H1 (cell line): ENCODE measurements at regions not wholly inside any gene's neighbourhood (a gene's known extent, or its start where the extent isn't known, plus 50 kb on each side); places are given as distances from the start of the nearest gene placed in this dataset.

ENCODE experiments used
- CTCF ChIA-PET: fragments of 300-600 bp; sonication (Branson Sonifier 250); formaldehyde crosslinking; loops from one replicate; lab custom pipeline; 2021; ENCODE audit not compliant: partially characterized antibody; lab: Charles Lee
- POLR2A ChIA-PET: fragments of 300-600 bp; sonication (Branson Sonifier 250); formaldehyde crosslinking; loops from one replicate; lab custom pipeline; 2021; ENCODE audit warnings: inconsistent platforms; ENCODE audit not compliant: partially characterized antibody; lab: Charles Lee
- DNase-seq, 2 experiments: peaks; one replicate each; pipeline versions ENCODE4 v3.0.0 to v3.0.0-alpha.2; 2010 to 2022; ENCODE audit warnings: low spot score in 2 of 2, low read depth in 1 of 2, mixed read lengths in 1 of 2
- FAIRE-seq: peaks from 2 replicates; lab custom pipeline; 2011; peaks lifted over from hg19 to GRCh38; lab: Jason Lieb, UNC
- H2AFZ ChIP-seq: 2 replicates; pipeline ENCODE4 v1.8.1; 2012; ENCODE audit warnings: low read length, inconsistent platforms
- H2AK5ac ChIP-seq: 2 replicates; pipeline ENCODE4 v1.6.1; 2013; ENCODE audit warnings: low read depth, low read length
- H2BK120ac ChIP-seq: replicated peaks from 2 replicates; pipeline ENCODE3; 2013; ENCODE audit warnings: low read depth, low read length, inconsistent platforms
- H2BK12ac ChIP-seq: 2 replicates; pipeline ENCODE4 v1.6.1; 2013; ENCODE audit warnings: low read depth, low read length
- H2BK15ac ChIP-seq: 2 replicates; pipeline ENCODE4 v1.6.1; 2013; ENCODE audit warnings: low read length
- H2BK20ac ChIP-seq: 2 replicates; pipeline ENCODE4 v1.6.1; 2013; ENCODE audit warnings: low read length
- H2BK5ac ChIP-seq: 2 replicates; pipeline ENCODE4 v1.6.1; 2013; ENCODE audit warnings: low read depth, low read length
- H3K14ac ChIP-seq: 2 replicates; pipeline ENCODE4 v1.6.1; 2013; ENCODE audit warnings: inconsistent platforms; ENCODE audit not compliant: insufficient read length
- H3K18ac ChIP-seq: 2 replicates; pipeline ENCODE4 v1.6.1; 2013; ENCODE audit warnings: low read length; ENCODE audit errors: extremely low read depth
- H3K23ac ChIP-seq: 2 replicates; pipeline ENCODE4 v1.6.1; 2013; ENCODE audit warnings: inconsistent platforms; ENCODE audit not compliant: insufficient read length
- H3K23me2 ChIP-seq: 2 replicates; pipeline ENCODE4 v1.6.1; 2013; ENCODE audit warnings: low read depth, low read length
- H3K27ac ChIP-seq: 2 replicates; pipeline ENCODE4 v1.6.1; 2011; ENCODE audit warnings: low read depth, low read length, inconsistent platforms
- H3K27me3 ChIP-seq, 4 experiments: replicated peaks in 1 of 4; 1 replicate in 1 of 4; 2 replicates in 3 of 4; pipeline versions ENCODE4 v1.6.1 to v1.8.1; 2011 to 2013; ENCODE audit warnings: low read length in 3 of 4, mild to moderate bottlenecking in 3 of 4, inconsistent platforms in 2 of 4, mixed read lengths in 2 of 4, moderate library complexity in 1 of 4; ENCODE audit not compliant: control insufficient read depth in 3 of 4, insufficient read depth in 3 of 4; ENCODE audit errors: extremely low read depth in 1 of 4
- H3K36me3 ChIP-seq, 4 experiments: 2 replicates each; pipeline versions ENCODE4 v1.6.1 to v1.8.1; 2011 to 2013; ENCODE audit warnings: mild to moderate bottlenecking in 4 of 4, low read length in 3 of 4, moderate library complexity in 2 of 4, control low read depth in 1 of 4, inconsistent platforms in 1 of 4; ENCODE audit not compliant: insufficient read depth in 4 of 4, control insufficient read depth in 2 of 4
- H3K4ac ChIP-seq: replicated peaks from 2 replicates; pipeline ENCODE3; 2013; ENCODE audit warnings: low read length, low read depth, mixed read lengths, inconsistent platforms; ENCODE audit not compliant: insufficient read length
- H3K4me1 ChIP-seq, 4 experiments: replicated peaks in 1 of 4; 1 replicate in 1 of 4; 2 replicates in 3 of 4; pipeline versions ENCODE4 v1.6.1 to v1.8.1; 2011 to 2013; ENCODE audit warnings: low read length in 3 of 4, inconsistent platforms in 2 of 4, mixed read lengths in 1 of 4; ENCODE audit not compliant: insufficient read depth in 4 of 4, control insufficient read depth in 3 of 4
- H3K4me2 ChIP-seq, 2 experiments: 2 replicates each; pipeline versions ENCODE4 v1.6.1 to v1.8.1; 2011 to 2013; ENCODE audit warnings: low read depth in 2 of 2, low read length in 2 of 2, control low read depth in 1 of 2, inconsistent platforms in 1 of 2, mild to moderate bottlenecking in 1 of 2; ENCODE audit not compliant: insufficient read depth in 1 of 2
- H3K4me3 ChIP-seq, 4 experiments: fragments of 200-600, 300-600 bp in 1 of 4; sonication (generic), shearing (Covaris generic), sonication (Bioruptor Twin) in 1 of 4; 2 replicates each; pipeline versions ENCODE4 v1.5.1 to v1.8.1; 2011 to 2016; ENCODE audit warnings: low read length in 4 of 4, low read depth in 3 of 4, control low read depth in 2 of 4, inconsistent platforms in 2 of 4, mild to moderate bottlenecking in 2 of 4, mixed read lengths in 1 of 4, moderate library complexity in 1 of 4; ENCODE audit not compliant: insufficient read depth in 2 of 4; ENCODE audit errors: extremely low read depth in 1 of 4
- H3K56ac ChIP-seq: replicated peaks from 2 replicates; pipeline ENCODE3; 2013; ENCODE audit warnings: low read depth, mild to moderate bottlenecking, mixed read lengths, low read length, inconsistent platforms; ENCODE audit not compliant: insufficient read length
- H3K79me1 ChIP-seq: 2 replicates; pipeline ENCODE4 v1.6.1; 2013; ENCODE audit warnings: low read depth, low read length, control low read depth
- H3K79me2 ChIP-seq, 2 experiments: 2 replicates each; pipeline versions ENCODE4 v1.6.1 to v1.8.1; 2012 to 2013; ENCODE audit warnings: low read length in 2 of 2, mild to moderate bottlenecking in 2 of 2, inconsistent platforms in 1 of 2; ENCODE audit not compliant: insufficient read depth in 2 of 2, control insufficient read depth in 1 of 2
- H3K9ac ChIP-seq, 4 experiments: replicated peaks in 1 of 4; 1 replicate in 1 of 4; 2 replicates in 3 of 4; pipeline versions ENCODE4 v1.6.1 to v1.8.1; 2011 to 2013; ENCODE audit warnings: low read depth in 3 of 4, low read length in 3 of 4, control low read depth in 2 of 4, mild to moderate bottlenecking in 2 of 4, moderate library complexity in 2 of 4, inconsistent platforms in 1 of 4; ENCODE audit errors: extremely low read depth in 1 of 4
- H3K9me3 ChIP-seq, 2 experiments: 2 replicates each; pipeline versions ENCODE4 v1.6.1 to v1.8.1; 2012 to 2013; ENCODE audit warnings: mild to moderate bottlenecking in 2 of 2, moderate library complexity in 2 of 2, control low read depth in 1 of 2, inconsistent platforms in 1 of 2, low read depth in 1 of 2, low read length in 1 of 2, mixed read lengths in 1 of 2; ENCODE audit not compliant: insufficient read depth in 2 of 2
- H4K20me1 ChIP-seq, 2 experiments: replicated peaks in 1 of 2; 2 replicates each; pipeline versions ENCODE3 to v1.8.1; 2011 to 2013; ENCODE audit warnings: inconsistent platforms in 2 of 2, low read length in 2 of 2, mild to moderate bottlenecking in 1 of 2; ENCODE audit not compliant: insufficient read depth in 2 of 2, control insufficient read depth in 1 of 2
- H4K5ac ChIP-seq: 2 replicates; pipeline ENCODE4 v1.6.1; 2013; ENCODE audit warnings: low read length, low read depth, mixed read lengths, inconsistent platforms; ENCODE audit not compliant: insufficient read length
- H4K8ac ChIP-seq: 2 replicates; pipeline ENCODE4 v1.8.0; 2013; ENCODE audit warnings: mild to moderate bottlenecking, moderate library complexity, low read length, inconsistent platforms; ENCODE audit not compliant: insufficient read depth; ENCODE audit errors: extremely low read depth
- H4K91ac ChIP-seq: replicated peaks from 2 replicates; pipeline ENCODE3; 2013; ENCODE audit warnings: low read length, mixed read lengths, inconsistent platforms; ENCODE audit not compliant: insufficient read length
- ASH2L ChIP-seq: fragments of 200-600, 300-600 bp; sonication (generic); IDR thresholded peaks from one replicate; pipeline ENCODE4 v1.7.1; 2017; ENCODE audit warnings: low read length
- CEBPB ChIP-seq: IDR thresholded peaks from 2 replicates; pipeline ENCODE4 v1.6.1; 2012; ENCODE audit warnings: low read depth, low read length
- CHD2 ChIP-seq: IDR thresholded peaks from 2 replicates; pipeline ENCODE4 v1.6.1; 2012; ENCODE audit warnings: low read length, improper control_type of control experiment
- EP300 ChIP-seq, 2 experiments: IDR thresholded peaks; 1 replicate in 1 of 2; 2 replicates in 1 of 2; pipeline ENCODE4 v1.6.1; 2011 to 2012; ENCODE audit warnings: low read depth in 2 of 2, low read length in 2 of 2, mild to moderate bottlenecking in 2 of 2, borderline replicate concordance in 1 of 2, inconsistent platforms in 1 of 2, moderate library complexity in 1 of 2
- GABPA ChIP-seq: IDR thresholded peaks from 2 replicates; pipeline ENCODE4 v1.6.1; 2011; ENCODE audit warnings: mild to moderate bottlenecking, low read length, moderate library complexity, borderline replicate concordance; ENCODE audit not compliant: insufficient read depth
- HDAC2 ChIP-seq, 2 experiments: fragments of 300-600 bp in 1 of 2; sonication (generic) in 1 of 2; IDR thresholded peaks; 2 replicates each; pipeline ENCODE4 v1.6.1; 2011 to 2012; ENCODE audit warnings: low read depth in 2 of 2, low read length in 2 of 2, mild to moderate bottlenecking in 2 of 2, moderate library complexity in 2 of 2, borderline replicate concordance in 1 of 2, inconsistent platforms in 1 of 2
- JUND ChIP-seq: IDR thresholded peaks from 2 replicates; pipeline ENCODE4 v1.6.1; 2011; ENCODE audit warnings: mild to moderate bottlenecking, improper control_type of control experiment, low read length
- KDM5A ChIP-seq: fragments of 200-600 bp; IDR thresholded peaks from 2 replicates; pipeline ENCODE4 v1.7.1; 2012; ENCODE audit warnings: mild to moderate bottlenecking, low read length, inconsistent platforms, mixed read lengths
- POLR2A ChIP-seq, 2 experiments: IDR thresholded peaks; 1 replicate in 1 of 2; 2 replicates in 1 of 2; pipeline ENCODE4 v1.6.1; 2011; ENCODE audit warnings: low read depth in 2 of 2, low read length in 2 of 2, mild to moderate bottlenecking in 2 of 2; ENCODE audit errors: control extremely low read depth in 1 of 2
- SP1 ChIP-seq: IDR thresholded peaks from 2 replicates; pipeline ENCODE4 v1.6.1; 2011; ENCODE audit warnings: low read depth, low read length
- SUZ12 ChIP-seq: fragments of 200-600 bp; sonication (generic); IDR thresholded peaks from 2 replicates; pipeline ENCODE4 v1.6.1; 2012; ENCODE audit warnings: mild to moderate bottlenecking, inconsistent platforms, low read length, moderate library complexity, mixed read lengths
- TBP ChIP-seq: IDR thresholded peaks from 2 replicates; pipeline ENCODE4 v1.6.1; 2011; ENCODE audit warnings: low read depth, low read length, improper control_type of control experiment
- WGBS, 2 experiments: shearing (Covaris generic) in 1 of 2; methylation state at CpG; one replicate each; pipeline versions ENCODE4 v1.1.6 to v1.1.7; 2013 to 2015; ENCODE audit warnings: low lambda C conversion rate in 2 of 2, mixed read lengths in 2 of 2, inconsistent platforms in 1 of 2, low coverage in 1 of 2, missing lambda C conversion rate in 1 of 2; ENCODE audit not compliant: insufficient replicate concordance in 2 of 2, insufficient coverage in 1 of 2, insufficient read length in 1 of 2; ENCODE audit errors: extremely low coverage in 1 of 2, missing lambda C conversion rate in 1 of 2; 5-methylcytosine and 5-hydroxymethylcytosine counted together
- TF ChIP-seq, protein P1 (sequence below): IDR thresholded peaks from 2 replicates; pipeline ENCODE4 v1.6.1; 2011; ENCODE audit warnings: low read length, improper control_type of control experiment

- TF ChIP-seq SUZ12: no peak
- TF ChIP-seq GABPA: no peak
- TF ChIP-seq KDM5A: no peak
- TF ChIP-seq CHD2: no peak
- TF ChIP-seq CEBPB: no peak
- no peak for TF ChIP-seq SP1
- no peak for TF ChIP-seq POLR2A (IDR thresholded peaks at IDR 0.05; ENCODE audit: control extremely low read depth in 1 of 2, low read depth in 2 of 2, low read length in 2 of 2)
- TF ChIP-seq JUND: no peak
- TF ChIP-seq, protein P1, sequence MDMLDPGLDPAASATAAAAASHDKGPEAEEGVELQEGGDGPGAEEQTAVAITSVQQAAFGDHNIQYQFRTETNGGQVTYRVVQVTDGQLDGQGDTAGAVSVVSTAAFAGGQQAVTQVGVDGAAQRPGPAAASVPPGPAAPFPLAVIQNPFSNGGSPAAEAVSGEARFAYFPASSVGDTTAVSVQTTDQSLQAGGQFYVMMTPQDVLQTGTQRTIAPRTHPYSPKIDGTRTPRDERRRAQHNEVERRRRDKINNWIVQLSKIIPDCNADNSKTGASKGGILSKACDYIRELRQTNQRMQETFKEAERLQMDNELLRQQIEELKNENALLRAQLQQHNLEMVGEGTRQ: no peak
- TF ChIP-seq HDAC2 (IDR thresholded peaks at IDR 0.05; ENCODE audit: borderline replicate concordance in 1 of 2, low read depth in 2 of 2, low read length in 2 of 2): no peak
- no peak for TF ChIP-seq EP300 (IDR thresholded peaks at IDR 0.05; ENCODE audit: borderline replicate concordance in 1 of 2, low read depth in 2 of 2, low read length in 2 of 2)
- TF ChIP-seq ASH2L: no peak
- no peak for TF ChIP-seq TBP
- no peak overlapping the region for H3K4ac ChIP-seq
- no peak overlapping the region for H3K14ac ChIP-seq
- no peaks in the 10 kb centered on the region; a peak in 1 of 7 replicates for H3K4me1 ChIP-seq
- H4K91ac ChIP-seq: peak overlapping the region; percentile 35
- H3K9ac ChIP-seq: no peak overlapping the region
- H3K56ac ChIP-seq: no peak overlapping the region
- ChIA-PET CTCF (no interaction called here), POLR2A (no interaction called here)
- H3K79me2 ChIP-seq: no peaks in the 10 kb centered on the region
- H2BK12ac ChIP-seq: no peak overlapping the region
- H4K8ac ChIP-seq: no peak overlapping the region
- no peak overlapping the region for H3K27ac ChIP-seq
- FAIRE-seq (no peak), DNase-seq (no peak)
- H3K23me2 ChIP-seq: no peaks in the 10 kb centered on the region
- no peak overlapping the region for H3K18ac ChIP-seq
- 90% methylated on average over 6 of the region's 7 CpGs; no CpG with 5 or more reads in 1 of the 2 experiments for WGBS, 2 experiments
- no peaks in the 10 kb centered on the region for H3K79me1 ChIP-seq
- no peak overlapping the region for H2AFZ ChIP-seq
- no peak overlapping the region for H2BK120ac ChIP-seq
- H3K27me3 ChIP-seq: no peaks in the 10 kb centered on the region
- H3K9me3 ChIP-seq: no peaks in the 10 kb centered on the region
- H2BK15ac ChIP-seq: no peak overlapping the region
- no peak overlapping the region for H2AK5ac ChIP-seq
- H3K4me2 ChIP-seq: no peak overlapping the region
- no peak overlapping the region for H3K4me3 ChIP-seq
- H2BK20ac ChIP-seq: no peak overlapping the region
- no peaks in the 10 kb centered on the region for H3K36me3 ChIP-seq
- no peak overlapping the region for H4K5ac ChIP-seq
- H4K20me1 ChIP-seq: no peaks in the 10 kb centered on the region
- H3K23ac ChIP-seq: no peak overlapping the region
- peak overlapping the region; percentile 12; the same call in 1 of the 2 replicates for H2BK5ac ChIP-seq
These were observed 122.6 kb downstream of the AXIN2 start for GRCh38 chr17:65438708-65439294.
